OCI-LY7 (cell line): ENCODE measurements at regions not wholly inside any gene's neighbourhood (a gene's known extent, or its start where the extent isn't known, plus 50 kb on each side); places are given as distances from the start of the nearest gene placed in this dataset.

ENCODE experiments used
- CTCF ChIP-seq: fragments of 200-600 bp; sonication (generic); conservative IDR thresholded peaks from 2 replicates; pipeline ENCODE4 v1.5.1; 2014; ENCODE audit warnings: mild to moderate bottlenecking, antibody characterized with exemption, low read length, moderate library complexity, mixed read lengths
- EZH2phosphoT487 ChIP-seq: fragments of 200-600 bp; sonication (generic); IDR thresholded peaks from 2 replicates; pipeline ENCODE4 v1.6.1; 2018; ENCODE audit warnings: low read depth, borderline replicate concordance, mild to moderate bottlenecking, mixed run types, antibody characterized with exemption, low read length, moderate library complexity, mixed read lengths

GRCh38 chr4:134313591-134313990, 112.0 kb upstream of the PABPC4L start:
- no peak for TF ChIP-seq CTCF
- TF ChIP-seq EZH2phosphoT487 = no peak
